Suprapubic skin (tissue), 4 donors: ENCODE measurements at regions not wholly inside any gene's neighbourhood (a gene's known extent, or its start where the extent isn't known, plus 50 kb on each side); places are given as distances from the start of the nearest gene placed in this dataset.
"Not testable (repeated sequence)": the region's sequence is repeated elsewhere in the genome, so short reads cannot be mapped to it uniquely, and the experiment has no call there.

Experiments used
- DNase-seq, 2 donors: peaks; one replicate each; pipeline ENCODE4 v3.0.0-alpha.2; 2019; ENCODE audit warnings: low spot score in 2 of 2
- H3K27ac ChIP-seq: fragments of 200-600 bp; sonication (generic); one replicate; pipeline ENCODE4 v1.5.1; 2019
- H3K27me3 ChIP-seq: fragments of 200-600 bp; sonication (generic); one replicate; pipeline ENCODE4 v1.5.1; 2019
- H3K36me3 ChIP-seq: fragments of 200-600 bp; sonication (generic); one replicate; pipeline ENCODE4 v1.5.1; 2019
- H3K4me1 ChIP-seq: fragments of 200-600 bp; sonication (generic); one replicate; pipeline ENCODE4 v1.5.1; 2019
- H3K4me3 ChIP-seq: fragments of 200-600 bp; sonication (generic); one replicate; pipeline ENCODE4 v1.5.1; 2019; ENCODE audit warnings: mild to moderate bottlenecking
- H3K9me3 ChIP-seq: fragments of 200-600 bp; sonication (generic); one replicate; pipeline ENCODE4 v1.5.1; 2019
- CTCF ChIP-seq, 2 donors: fragments of 200-600 bp in 1 of 2; fragments of 450-650 bp in 1 of 2; sonication (generic) in 1 of 2; IDR thresholded peaks; one replicate each; pipeline ENCODE4 v1.5.1; 2016 to 2019; ENCODE audit warnings: antibody characterized with exemption in 2 of 2, mild to moderate bottlenecking in 1 of 2, moderate library complexity in 1 of 2
- WGBS: methylation state at CpG from one replicate; pipeline ENCODE4 v1.1.5; 2018; 5-methylcytosine and 5-hydroxymethylcytosine counted together

GRCh38 chr2:87222131-87222530 lies 200.5 kb upstream of the PLGLB1 start:
- 100% methylated on average over 4 of the region's 7 CpGs for WGBS
- not testable (repeated sequence) for H3K27me3 ChIP-seq, H3K4me1 ChIP-seq, H3K4me3 ChIP-seq, H3K9me3 ChIP-seq, DNase-seq, H3K27ac ChIP-seq, H3K36me3 ChIP-seq

- WGBS: no CpG with 5 or more reads among the region's 3 CpGs
- not testable (repeated sequence) for H3K4me1 ChIP-seq, H3K27ac ChIP-seq, H3K9me3 ChIP-seq, H3K4me3 ChIP-seq, H3K27me3 ChIP-seq, DNase-seq, H3K36me3 ChIP-seq
These were observed 202.2 kb upstream of the PLGLB1 start for GRCh38 chr2:87223873-87224272.

GRCh38 chr2:87229091-87229689 lies 207.5 kb upstream of the PLGLB1 start:
- WGBS: 17% methylated on average over 1 of the region's 4 CpGs
- peak in 1 of 2 donors; percentile 42 for TF ChIP-seq CTCF (IDR thresholded peaks at IDR 0.05)

GRCh38 chr2:87229964-87230363 lies 208.3 kb upstream of the PLGLB1 start:
- WGBS: no CpG with 5 or more reads among the region's 4 CpGs
- H3K27ac ChIP-seq: not testable (repeated sequence)

More at GRCh38 chr2:87229091-87229689, 207.5 kb upstream of the PLGLB1 start:
- H3K4me3 ChIP-seq, H3K27ac ChIP-seq, H3K36me3 ChIP-seq, H3K27me3 ChIP-seq, DNase-seq, H3K9me3 ChIP-seq, H3K4me1 ChIP-seq: not testable (repeated sequence)

GRCh38 chr2:87235333-87235981 lies 213.8 kb upstream of the PLGLB1 start:
- H3K27ac ChIP-seq, H3K4me1 ChIP-seq, H3K27me3 ChIP-seq, H3K9me3 ChIP-seq, H3K36me3 ChIP-seq, DNase-seq, H3K4me3 ChIP-seq: not testable (repeated sequence)
- no CpG with 5 or more reads among the region's 8 CpGs for WGBS

More at GRCh38 chr2:87229964-87230363, 208.3 kb upstream of the PLGLB1 start:
- H3K36me3 ChIP-seq, H3K4me3 ChIP-seq, H3K27me3 ChIP-seq, H3K4me1 ChIP-seq, DNase-seq, H3K9me3 ChIP-seq: not testable (repeated sequence)

- H3K4me1 ChIP-seq, H3K9me3 ChIP-seq, H3K27me3 ChIP-seq, H3K36me3 ChIP-seq, DNase-seq, H3K4me3 ChIP-seq, H3K27ac ChIP-seq: not testable (repeated sequence)
- WGBS: 44% methylated on average over 9 of the region's 15 CpGs
These were observed 216.1 kb upstream of the PLGLB1 start for GRCh38 chr2:87237570-87238336.

GRCh38 chr2:87239558-87240215 lies 218.0 kb upstream of the PLGLB1 start:
- H3K36me3 ChIP-seq, H3K4me1 ChIP-seq, H3K4me3 ChIP-seq, H3K27ac ChIP-seq, H3K9me3 ChIP-seq, DNase-seq, H3K27me3 ChIP-seq: not testable (repeated sequence)
- 100% methylated on average over 1 of the region's 8 CpGs for WGBS

- not testable (repeated sequence) for H3K4me1 ChIP-seq
- WGBS: 66% methylated on average over 4 of the region's 11 CpGs
These were observed 224.5 kb upstream of the PLGLB1 start for GRCh38 chr2:87246066-87246717.

GRCh38 chr2:87252046-87252445 lies 230.4 kb upstream of the PLGLB1 start:
- not testable (repeated sequence) for H3K4me3 ChIP-seq, H3K27ac ChIP-seq, H3K4me1 ChIP-seq, H3K9me3 ChIP-seq, H3K27me3 ChIP-seq, DNase-seq, H3K36me3 ChIP-seq
- 50% methylated on average over 1 of the region's 5 CpGs for WGBS

More at GRCh38 chr2:87246066-87246717, 224.5 kb upstream of the PLGLB1 start:
- not testable (repeated sequence) for DNase-seq, H3K4me3 ChIP-seq, H3K27me3 ChIP-seq, H3K27ac ChIP-seq, H3K9me3 ChIP-seq, H3K36me3 ChIP-seq

GRCh38 chr2:87254562-87254961 lies 232.9 kb upstream of the PLGLB1 start:
- H3K27me3 ChIP-seq, H3K9me3 ChIP-seq, H3K27ac ChIP-seq, DNase-seq, H3K4me1 ChIP-seq, H3K36me3 ChIP-seq, H3K4me3 ChIP-seq: not testable (repeated sequence)
- 83% methylated on average over 1 of the region's 1 CpG for WGBS

- not testable (repeated sequence) for H3K27me3 ChIP-seq, H3K36me3 ChIP-seq, H3K9me3 ChIP-seq, H3K4me1 ChIP-seq, DNase-seq, H3K27ac ChIP-seq, H3K4me3 ChIP-seq
- 89% methylated on average over 8 of the region's 14 CpGs for WGBS
These were observed 233.8 kb upstream of the PLGLB1 start for GRCh38 chr2:87255410-87255809.

- H3K27me3 ChIP-seq, H3K4me1 ChIP-seq, H3K27ac ChIP-seq, DNase-seq, H3K4me3 ChIP-seq, H3K9me3 ChIP-seq, H3K36me3 ChIP-seq: not testable (repeated sequence)
- no CpG with 5 or more reads among the region's 7 CpGs for WGBS
These were observed 237.2 kb upstream of the PLGLB1 start for GRCh38 chr2:87258887-87259286.
